Activated naive CD8-positive, alpha-beta T cell treated with anti-CD3 and anti-CD28 coated beads, Interleukin-2, amount 10 ng/mL, durations not matched to agents 7 days and 5 days (primary cell): ENCODE measurements at regions not wholly inside any gene's neighbourhood (a gene's known extent, or its start where the extent isn't known, plus 50 kb on each side); places are given as distances from the start of the nearest gene placed in this dataset.

ENCODE experiments used
- ATAC-seq: fragments of 150-1000 bp; cut with Tn5 transposase; one replicate; pipeline ENCODE4 v1.10.0; 2021; ENCODE audit warnings: low read depth, moderate library complexity
- POLR2A ChIA-PET: fragments of 350-600 bp; sonication (Branson Sonifier 250); formaldehyde crosslinking; loops from one replicate; lab custom pipeline; 2021; ENCODE audit warnings: antibody characterized with exemption; lab: Charles Lee
- DNase-seq: peaks from one replicate; pipeline ENCODE4 v3.0.0; 2021
- H3K27ac Mint-ChIP-seq: one replicate; pipeline ENCODE4 v1.8.0; 2022; ENCODE audit warnings: mild to moderate bottlenecking, mixed read lengths
- H3K27me3 Mint-ChIP-seq: one replicate; pipeline ENCODE4 v1.8.0; 2022; ENCODE audit warnings: mild to moderate bottlenecking, moderate library complexity, mixed read lengths
- H3K36me3 Mint-ChIP-seq: one replicate; pipeline ENCODE4 v1.8.0; 2021; ENCODE audit warnings: mild to moderate bottlenecking, mixed read lengths
- H3K4me1 Mint-ChIP-seq: one replicate; pipeline ENCODE4 v1.8.0; 2021; ENCODE audit warnings: mixed read lengths
- H3K4me3 Mint-ChIP-seq: one replicate; pipeline ENCODE4 v1.8.0; 2022; ENCODE audit warnings: mild to moderate bottlenecking, moderate library complexity, mixed read lengths
- H3K9me3 Mint-ChIP-seq: one replicate; pipeline ENCODE4 v1.8.0; 2021; ENCODE audit warnings: mixed read lengths

- peak overlapping the region; percentile 37 for H3K27ac Mint-ChIP-seq
- H3K4me1 Mint-ChIP-seq: peaks cover 35% of the 10 kb centered on the region
- DNase-seq: no peak
- H3K4me3 Mint-ChIP-seq: no peak overlapping the region
- peaks cover 3% of the 10 kb centered on the region for H3K36me3 Mint-ChIP-seq
- POLR2A ChIA-PET: no interaction called here
- H3K27me3 Mint-ChIP-seq: no peaks in the 10 kb centered on the region
- peak; percentile 52 for ATAC-seq
- peaks cover 2% of the 10 kb centered on the region for H3K9me3 Mint-ChIP-seq
Observed at GRCh38 chr2:12310399-12310798, 406.3 kb upstream of the TRIB2 start.

GRCh38 chr2:12313445-12314126 lies 403.1 kb upstream of the TRIB2 start:
- Mint-ChIP-seq H3K4me1 (peaks cover 35% of the 10 kb centered on the region), H3K27me3 (no peaks in the 10 kb centered on the region), H3K4me3 (no peak overlapping the region), H3K27ac (peak overlapping the region; percentile 23), H3K9me3 (peaks cover 2% of the 10 kb centered on the region), H3K36me3 (peaks cover 7% of the 10 kb centered on the region)
- peak; percentile 73 for ATAC-seq
- POLR2A ChIA-PET: interaction anchor here (0.7 kb wide), 1 partner anchor 19 kb away, joined by 3 read pairs; no protein-coding TSS in a partner anchor
- no peak for DNase-seq

GRCh38 chr2:12314127-12314760 lies 402.5 kb upstream of the TRIB2 start:
- POLR2A ChIA-PET: interaction anchor here (0.7 kb wide), 1 partner anchor 20 kb away, joined by 3 read pairs; no protein-coding TSS in a partner anchor
- peak overlapping the region; percentile 17 for H3K4me3 Mint-ChIP-seq
- H3K9me3 Mint-ChIP-seq: peaks cover 2% of the 10 kb centered on the region
- H3K27ac Mint-ChIP-seq: peak overlapping the region; percentile 66
- peaks cover 7% of the 10 kb centered on the region for H3K36me3 Mint-ChIP-seq
- ATAC-seq: no peak
- DNase-seq: no peak
- no peaks in the 10 kb centered on the region for H3K27me3 Mint-ChIP-seq
- H3K4me1 Mint-ChIP-seq: peaks cover 30% of the 10 kb centered on the region

- no peak overlapping the region for H3K4me3 Mint-ChIP-seq
- H3K27ac Mint-ChIP-seq: no peak overlapping the region
- H3K9me3 Mint-ChIP-seq: peaks cover 2% of the 10 kb centered on the region
- ATAC-seq (no peak), DNase-seq (no peak)
- POLR2A ChIA-PET: no interaction called here
- H3K27me3 Mint-ChIP-seq: no peaks in the 10 kb centered on the region
- H3K36me3 Mint-ChIP-seq: peaks cover 6% of the 10 kb centered on the region
- peaks cover 25% of the 10 kb centered on the region for H3K4me1 Mint-ChIP-seq
Observed at GRCh38 chr2:12315224-12315623, 401.5 kb upstream of the TRIB2 start.

GRCh38 chr2:12316476-12316875 lies 400.3 kb upstream of the TRIB2 start:
- peaks cover 19% of the 10 kb centered on the region for H3K4me1 Mint-ChIP-seq
- peaks cover 4% of the 10 kb centered on the region for H3K36me3 Mint-ChIP-seq
- DNase-seq: no peak
- no peak overlapping the region for H3K27ac Mint-ChIP-seq
- POLR2A ChIA-PET: no interaction called here
- ATAC-seq: no peak
- no peak overlapping the region for H3K4me3 Mint-ChIP-seq
- H3K27me3 Mint-ChIP-seq: no peaks in the 10 kb centered on the region
- H3K9me3 Mint-ChIP-seq: peaks cover 4% of the 10 kb centered on the region

- Mint-ChIP-seq H3K4me3 (no peak overlapping the region), H3K27me3 (no peaks in the 10 kb centered on the region), H3K27ac (no peak overlapping the region), H3K36me3 (peaks cover 4% of the 10 kb centered on the region), H3K4me1 (peaks cover 21% of the 10 kb centered on the region), H3K9me3 (peaks cover 4% of the 10 kb centered on the region)
- POLR2A ChIA-PET: no interaction called here
- DNase-seq: no peak
- no peak for ATAC-seq
Observed at GRCh38 chr2:12317286-12317685, 399.4 kb upstream of the TRIB2 start.

- DNase-seq: no peak
- Mint-ChIP-seq H3K27ac (no peak overlapping the region), H3K4me3 (no peak overlapping the region), H3K4me1 (peaks cover 17% of the 10 kb centered on the region), H3K9me3 (peaks cover 4% of the 10 kb centered on the region), H3K36me3 (peaks cover 4% of the 10 kb centered on the region), H3K27me3 (no peaks in the 10 kb centered on the region)
- POLR2A ChIA-PET: no interaction called here
- ATAC-seq: no peak
Observed at GRCh38 chr2:12317814-12318426, 398.8 kb upstream of the TRIB2 start.

GRCh38 chr2:12318427-12319057 lies 398.2 kb upstream of the TRIB2 start:
- H3K27me3 Mint-ChIP-seq: no peaks in the 10 kb centered on the region
- peaks cover 13% of the 10 kb centered on the region for H3K4me1 Mint-ChIP-seq
- POLR2A ChIA-PET: no interaction called here
- peaks cover 4% of the 10 kb centered on the region for H3K9me3 Mint-ChIP-seq
- no peak overlapping the region for H3K4me3 Mint-ChIP-seq
- peaks cover 4% of the 10 kb centered on the region for H3K36me3 Mint-ChIP-seq
- ATAC-seq (no peak), DNase-seq (no peak)
- H3K27ac Mint-ChIP-seq: no peak overlapping the region

- H3K9me3 Mint-ChIP-seq: peaks cover 2% of the 10 kb centered on the region
- peaks cover 4% of the 10 kb centered on the region for H3K36me3 Mint-ChIP-seq
- no peak overlapping the region for H3K4me3 Mint-ChIP-seq
- POLR2A ChIA-PET: no interaction called here
- DNase-seq (no peak), ATAC-seq (no peak)
- peaks cover 2% of the 10 kb centered on the region for H3K4me1 Mint-ChIP-seq
- no peak overlapping the region for H3K27ac Mint-ChIP-seq
- H3K27me3 Mint-ChIP-seq: no peaks in the 10 kb centered on the region
Observed at GRCh38 chr2:12320027-12320734, 396.6 kb upstream of the TRIB2 start.

- DNase-seq (no peak), ATAC-seq (no peak)
- no peak overlapping the region for H3K27ac Mint-ChIP-seq
- POLR2A ChIA-PET: no interaction called here
- peaks cover 2% of the 10 kb centered on the region for H3K9me3 Mint-ChIP-seq
- H3K4me3 Mint-ChIP-seq: no peak overlapping the region
- H3K36me3 Mint-ChIP-seq: peaks cover 2% of the 10 kb centered on the region
- H3K27me3 Mint-ChIP-seq: no peaks in the 10 kb centered on the region
- H3K4me1 Mint-ChIP-seq: peaks cover 2% of the 10 kb centered on the region
Observed at GRCh38 chr2:12320991-12321641, 395.6 kb upstream of the TRIB2 start.

- Mint-ChIP-seq H3K27ac (no peak overlapping the region), H3K27me3 (no peaks in the 10 kb centered on the region), H3K36me3 (no peaks in the 10 kb centered on the region), H3K9me3 (peaks cover 2% of the 10 kb centered on the region), H3K4me1 (peaks cover 2% of the 10 kb centered on the region), H3K4me3 (no peak overlapping the region)
- POLR2A ChIA-PET: no interaction called here
- ATAC-seq: no peak
- DNase-seq: no peak
Observed at GRCh38 chr2:12321886-12322285, 394.9 kb upstream of the TRIB2 start.

- ATAC-seq (no peak), DNase-seq (no peak)
- Mint-ChIP-seq H3K4me1 (peaks cover 2% of the 10 kb centered on the region), H3K27me3 (no peaks in the 10 kb centered on the region), H3K27ac (no peak overlapping the region), H3K36me3 (no peaks in the 10 kb centered on the region), H3K4me3 (no peak overlapping the region), H3K9me3 (peaks cover 1% of the 10 kb centered on the region)
- POLR2A ChIA-PET: no interaction called here
Observed at GRCh38 chr2:12325806-12326205, 390.9 kb upstream of the TRIB2 start.
